ENCODE measurements at regions not wholly inside any gene's neighbourhood (a gene's known extent, or its start where the extent isn't known, plus 50 kb on each side); places are given as distances from the start of the nearest gene placed in this dataset.
"Not testable (repeated sequence)": the region's sequence is repeated elsewhere in the genome, so short reads cannot be mapped to it uniquely, and the experiment has no call there.

- no peak for TF ChIP-seq MLXIP (CRISPR knock-in tag; IDR thresholded peaks at IDR 0.05; ENCODE audit: borderline replicate concordance)
Observed at GRCh38 chr14:18660585-18660922, 59.6 kb downstream of the OR11H12 start (continued).

GRCh38 chr14:18667843-18668242 lies 66.9 kb downstream of the OR11H12 start:
- H3K4me1 ChIP-seq (ENCODE audit: insufficient read depth, low read length); intact Hi-C loops (cut with micrococcal nuclease; ENCODE audit: unreplicated experiment); H3K27me3 ChIP-seq (ENCODE audit: control insufficient read depth in 1 of 2, insufficient read depth in 2 of 2, low read length in 2 of 2); H3K4me3 ChIP-seq (replicated peaks in 1 of 3; ENCODE audit: insufficient read depth in 1 of 3, low read depth in 2 of 3, low read length in 3 of 3); FAIRE-seq; DNase-seq (ENCODE audit: low spot score); H3K9ac ChIP-seq (ENCODE audit: insufficient read depth, low read depth, low read length); H4K20me1 ChIP-seq (ENCODE audit: insufficient read depth, low read length); H3K4me2 ChIP-seq (ENCODE audit: low read depth, low read length); in situ Hi-C loops (cut with HindIII; ENCODE audit: extremely low pct_ligation_motif_present, low pct_unique_long_range_greater_than_20kb); H3K36me3 ChIP-seq (replicated peaks in 1 of 2; ENCODE audit: control insufficient read depth in 1 of 2, insufficient read depth in 2 of 2, low read length in 2 of 2); H3K9me3 ChIP-seq (ENCODE audit: low read length); H3K79me2 ChIP-seq (ENCODE audit: insufficient read depth, low read length); H3K27ac ChIP-seq (ENCODE audit: extremely low read length, insufficient read depth, low read length); H2AFZ ChIP-seq (ENCODE audit: low read length); POLR2A ChIA-PET; CTCF ChIA-PET (ENCODE audit: low intra/inter-chr PET ratio, low total read pairs); BruUV-seq (replicated peaks); ATAC-seq: not testable (repeated sequence)
- 7% methylated on average over 4 of the region's 4 CpGs for WGBS (ENCODE audit: low lambda C conversion rate)

- no TSS peak for BruUV-seq (replicated peaks)
Observed at GRCh38 chr14:18688346-18688745, 87.4 kb downstream of the OR11H12 start.

More at GRCh38 chr14:18688346-18688745, 87.4 kb downstream of the OR11H12 start:
- H3K27me3 ChIP-seq (ENCODE audit: control insufficient read depth in 1 of 2, insufficient read depth in 2 of 2, low read length in 2 of 2): peaks cover 1 to 9% of the 10 kb centered on the region in 2 experiments; a peak in 3 of 5 replicates
- no peaks in the 10 kb centered on the region for H3K36me3 ChIP-seq (replicated peaks in 1 of 2; ENCODE audit: control insufficient read depth in 1 of 2, insufficient read depth in 2 of 2, low read length in 2 of 2)
- 0% methylated on average over 2 of the region's 2 CpGs for WGBS (ENCODE audit: low lambda C conversion rate)
- no peak overlapping the region for H3K4me2 ChIP-seq (ENCODE audit: low read depth, low read length)
- DNase-seq (ENCODE audit: low spot score) (no peak), ATAC-seq (no peak), FAIRE-seq (no peak)
- H3K4me3 ChIP-seq (replicated peaks in 1 of 3; ENCODE audit: insufficient read depth in 1 of 3, low read depth in 2 of 3, low read length in 3 of 3): no peak overlapping the region
- H3K9me3 ChIP-seq (ENCODE audit: low read length): no peaks in the 10 kb centered on the region
- H3K9ac ChIP-seq (ENCODE audit: insufficient read depth, low read depth, low read length): no peak overlapping the region
- in situ Hi-C loops (cut with HindIII; ENCODE audit: extremely low pct_ligation_motif_present, low pct_unique_long_range_greater_than_20kb) (no loop called here), intact Hi-C loops (cut with micrococcal nuclease; ENCODE audit: unreplicated experiment) (no loop called here)
- H3K79me2 ChIP-seq (ENCODE audit: insufficient read depth, low read length): no peaks in the 10 kb centered on the region
- TF ChIP-seq DRAP1 (CRISPR knock-in tag; IDR thresholded peaks at IDR 0.05) (no peak), ZNF768 (CRISPR knock-in tag; IDR thresholded peaks at IDR 0.05) (no peak), SOX6 (IDR thresholded peaks at IDR 0.05) (no peak), SOX6 (CRISPR knock-in tag; IDR thresholded peaks at IDR 0.05) (no peak), CSRNP1 (CRISPR knock-in tag; IDR thresholded peaks at IDR 0.05) (no peak), ZFP1 (CRISPR knock-in tag; IDR thresholded peaks at IDR 0.05) (no peak), ZNF737 (CRISPR knock-in tag; IDR thresholded peaks at IDR 0.05; ENCODE audit: borderline replicate concordance) (no peak), HINFP (CRISPR knock-in tag; IDR thresholded peaks at IDR 0.05; ENCODE audit: low read depth) (no peak)
- no peaks in the 10 kb centered on the region for H3K4me1 ChIP-seq (ENCODE audit: insufficient read depth, low read length)
- no peaks in the 10 kb centered on the region for H4K20me1 ChIP-seq (ENCODE audit: insufficient read depth, low read length)
- H2AFZ ChIP-seq (ENCODE audit: low read length): no peak overlapping the region
- ChIA-PET POLR2A (no interaction called here), CTCF (ENCODE audit: low intra/inter-chr PET ratio, low total read pairs) (no interaction called here)
- no peak overlapping the region for H3K27ac ChIP-seq (ENCODE audit: extremely low read length, insufficient read depth, low read length)
